ENCODE measurements at regions not wholly inside any gene's neighbourhood (a gene's known extent, or its start where the extent isn't known, plus 50 kb on each side); places are given as distances from the start of the nearest gene placed in this dataset.

GRCh38 chr9:22919423-22919822 lies 472.8 kb downstream of the DMRTA1 start:
- TF ChIP-seq CTCF (IDR thresholded peaks at IDR 0.05) (no peak), EZH2 (IDR thresholded peaks at IDR 0.05) (no peak)

Measured in neural progenitor cell (in vitro differentiated cells).